Pancreas (tissue), 10 donors: ENCODE measurements at regions not wholly inside any gene's neighbourhood (a gene's known extent, or its start where the extent isn't known, plus 50 kb on each side); places are given as distances from the start of the nearest gene placed in this dataset.

ENCODE experiments used
- ATAC-seq, 4 donors: fragments of 200-7000 bp; cut with Tn5 transposase; one replicate each; pipeline versions ENCODE4 v1.8.0 to v1.9.1; 2020; ENCODE audit warnings: mild to moderate bottlenecking in 4 of 4, moderate library complexity in 4 of 4
- DNase-seq, 6 donors: peaks; one replicate each; pipeline ENCODE4 v3.0.0-alpha.2; 2020
- FAIRE-seq: peaks from 2 replicates; lab custom pipeline; 2012; peaks lifted over from hg19 to GRCh38; lab: Jason Lieb, UNC
- H3K27ac ChIP-seq, 4 donors: fragments of 200-600 bp; sonication (generic); 1 replicate in 3 of 4; 2 replicates in 1 of 4; pipeline versions ENCODE4 v1.5.0 to v1.8.0; 2020
- H3K27me3 ChIP-seq, 4 donors: fragments of 200-600 bp; one replicate each; pipeline ENCODE4 v1.8.0; 2021
- H3K36me3 ChIP-seq, 3 donors: fragments of 200-600 bp; sonication (generic) in 1 of 3; one replicate each; pipeline versions ENCODE4 v1.5.0 to v1.8.0; 2020 to 2021
- H3K4me1 ChIP-seq, 3 donors: fragments of 200-600 bp; one replicate each; pipeline ENCODE4 v1.8.0; 2021
- H3K4me3 ChIP-seq, 4 donors: fragments of 200-600 bp; sonication (generic) in 2 of 4; one replicate each; pipeline versions ENCODE4 v1.5.0 to v1.8.0; 2020 to 2021
- H3K9me3 ChIP-seq, 4 donors: fragments of 200-600 bp; one replicate each; pipeline ENCODE4 v1.8.0; 2021
- CTCF ChIP-seq, 4 donors: fragments of 200-600 bp; sonication (generic) in 3 of 4; IDR thresholded peaks; one replicate each; pipeline versions ENCODE4 v1.5.0 to v1.8.0; 2021; ENCODE audit warnings: antibody characterized with exemption in 4 of 4
- WGBS, 2 donors: extraction: QIAGEN DNeasy Blood & Tissue Kit; methylation state at CpG; one replicate each; pipeline ENCODE4 v1.1.7; 2013; 5-methylcytosine and 5-hydroxymethylcytosine counted together
- intact Hi-C, 3 donors: fragments of 100-400 bp; cut with DNase I; formaldehyde crosslinking; loops; one replicate each; pipeline versions ENCODE4 v1.11.1 to v1.14.2; 2022
- donor health status: healthy with polysubstance abuse.
- donor health status: DM: no; HTN: no; CAD: no; lungs with moderate emphysema.
- donor health status: DM: no; HTN: no; CAD: no.
- donor health status: control.
- donor health status: control.
- donor health status: Bipolar disorder and iron deficiency.
- donor health status: DM: yes; HTN: yes; CAD: no.
- donor health status: DM: no; HTN: no; CAD: no.
- donor health status: DM: no; HTN: no; CAD: no.
- donor health status: DM: yes; HTN: yes; CAD: no.

DNA sequence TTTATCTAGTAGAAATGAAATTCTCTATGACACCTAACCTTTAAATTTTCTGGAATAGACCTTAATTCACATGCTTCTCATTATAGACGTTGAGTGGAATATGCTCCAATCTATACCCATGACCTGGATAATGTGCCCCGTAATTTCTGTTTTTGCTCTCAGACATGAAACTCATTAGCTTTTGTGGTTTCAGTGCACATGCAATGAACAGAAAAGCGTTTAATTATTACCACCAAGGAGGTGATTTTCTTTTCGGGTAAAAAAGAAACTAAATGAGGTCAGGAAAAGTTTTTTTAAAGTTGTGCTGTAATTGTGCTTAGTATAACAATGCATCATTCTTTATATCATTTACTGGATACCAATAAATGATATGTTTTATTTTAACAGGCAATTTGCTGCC, 1703.9 kb upstream of the TENM3 start:
- TF ChIP-seq CTCF (IDR thresholded peaks at IDR 0.05), result no peak
- 42 to 51% methylated on average over 4 of the region's 4 CpGs for WGBS, 2 donors
- Histone ChIP-seq H3K9me3 (no peaks in the 10 kb centered on the region), H3K4me3 (no peak overlapping the region), H3K4me1 (no peaks in the 10 kb centered on the region), H3K27ac (no peak overlapping the region), H3K36me3 (no peaks in the 10 kb centered on the region), H3K27me3 (no peaks in the 10 kb centered on the region)
- intact Hi-C loops, result no loop called here
- ATAC-seq (no peak), FAIRE-seq (no peak), DNase-seq (no peak)

DNA sequence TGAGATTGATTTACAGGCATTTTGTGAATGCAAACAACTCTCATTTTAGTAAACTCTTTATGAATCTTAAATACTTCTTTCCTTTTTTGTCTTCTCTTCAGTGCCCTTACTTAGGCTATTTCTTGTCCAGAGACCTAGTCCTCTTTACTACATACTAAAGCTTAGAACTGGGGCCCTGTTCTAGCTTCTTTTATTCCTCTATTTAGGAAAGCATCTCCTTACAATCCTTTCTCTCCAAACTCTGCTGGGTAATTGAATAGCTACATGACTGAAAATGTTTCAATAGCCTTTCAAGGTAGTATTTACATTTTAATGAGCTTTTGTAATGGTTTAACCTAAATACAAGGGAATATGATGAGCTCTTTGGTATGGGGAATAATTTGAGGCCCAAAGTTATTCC, 1701.5 kb upstream of the TENM3 start:
- no peaks in the 10 kb centered on the region for H3K36me3 ChIP-seq
- no peaks in the 10 kb centered on the region for H3K9me3 ChIP-seq
- ATAC-seq, result no peak
- H3K27ac ChIP-seq, result no peak overlapping the region
- no peaks in the 10 kb centered on the region for H3K27me3 ChIP-seq
- intact Hi-C loops, result no loop called here
- FAIRE-seq, result no peak
- H3K4me3 ChIP-seq, result no peak overlapping the region
- no peaks in the 10 kb centered on the region for H3K4me1 ChIP-seq
- no peak for TF ChIP-seq CTCF (IDR thresholded peaks at IDR 0.05)
- DNase-seq, result no peak

DNA sequence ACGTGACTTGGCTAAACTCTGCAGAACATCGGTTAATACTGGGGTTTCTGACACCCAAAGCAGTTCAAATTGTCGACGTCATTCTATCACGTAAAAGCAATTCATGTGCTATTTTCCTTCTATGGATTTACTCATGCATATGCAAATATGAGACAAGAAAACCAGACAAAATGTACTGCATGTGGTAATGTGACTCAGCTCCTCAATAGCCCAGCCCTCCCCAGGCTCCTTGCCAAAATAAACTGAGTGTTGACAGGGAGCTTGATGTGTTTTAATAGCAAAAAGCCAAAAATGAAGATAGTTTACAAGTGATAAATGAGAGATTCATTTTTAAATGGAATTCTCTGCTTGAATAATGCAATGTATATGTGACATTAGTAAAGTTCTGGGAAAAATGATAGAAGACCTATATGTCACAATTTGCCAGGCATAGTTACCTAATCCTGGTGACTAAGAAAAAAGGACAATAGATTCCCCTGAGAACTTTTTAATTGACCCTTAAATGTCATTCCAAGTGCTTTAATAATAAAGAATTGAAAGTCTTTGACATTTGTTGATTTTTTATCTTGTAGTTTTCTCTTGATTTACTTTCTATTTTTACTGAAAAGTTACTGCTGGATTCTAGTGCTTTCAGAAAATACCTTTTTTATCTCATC, 1700.6 kb upstream of the TENM3 start:
- Histone ChIP-seq H3K4me1 (no peaks in the 10 kb centered on the region), H3K9me3 (no peaks in the 10 kb centered on the region), H3K36me3 (no peaks in the 10 kb centered on the region), H3K4me3 (no peak overlapping the region), H3K27me3 (no peaks in the 10 kb centered on the region), H3K27ac (no peak overlapping the region)
- DNase-seq (no peak), ATAC-seq (no peak), FAIRE-seq (no peak)
- intact Hi-C loops, result no loop called here
- TF ChIP-seq CTCF (IDR thresholded peaks at IDR 0.05), result no peak
- 50 to 53% methylated on average over 5 of the region's 5 CpGs for WGBS, 2 donors

DNA sequence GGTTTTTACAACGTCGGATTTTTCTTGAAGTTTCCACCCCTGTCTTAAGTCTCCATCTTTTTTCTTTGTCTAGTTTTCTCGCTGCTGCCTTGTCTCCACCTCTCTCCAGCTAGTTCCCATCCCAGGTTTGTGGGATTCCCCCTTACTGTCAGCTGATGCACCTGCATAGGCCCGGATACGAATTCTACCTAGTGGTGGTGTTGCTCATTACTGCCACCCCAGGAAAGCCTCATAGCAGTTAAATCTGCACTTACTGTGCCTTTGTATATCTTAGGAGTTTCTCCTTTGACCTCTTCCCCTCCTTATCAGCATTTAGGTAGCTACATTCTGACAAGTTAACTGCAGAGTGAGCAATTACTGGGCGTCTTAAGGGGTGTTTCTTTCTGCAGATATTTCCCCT, 1693.1 kb upstream of the TENM3 start:
- Histone ChIP-seq H3K9me3 (no peaks in the 10 kb centered on the region), H3K27me3 (no peaks in the 10 kb centered on the region), H3K36me3 (no peaks in the 10 kb centered on the region), H3K4me1 (no peaks in the 10 kb centered on the region), H3K27ac (no peak overlapping the region), H3K4me3 (no peak overlapping the region)
- intact Hi-C loops, result no loop called here
- FAIRE-seq (no peak), DNase-seq (no peak), ATAC-seq (no peak)
- TF ChIP-seq CTCF (IDR thresholded peaks at IDR 0.05), result no peak
- WGBS, 2 donors, result 54 to 92% methylated on average over 6 of the region's 6 CpGs

DNA sequence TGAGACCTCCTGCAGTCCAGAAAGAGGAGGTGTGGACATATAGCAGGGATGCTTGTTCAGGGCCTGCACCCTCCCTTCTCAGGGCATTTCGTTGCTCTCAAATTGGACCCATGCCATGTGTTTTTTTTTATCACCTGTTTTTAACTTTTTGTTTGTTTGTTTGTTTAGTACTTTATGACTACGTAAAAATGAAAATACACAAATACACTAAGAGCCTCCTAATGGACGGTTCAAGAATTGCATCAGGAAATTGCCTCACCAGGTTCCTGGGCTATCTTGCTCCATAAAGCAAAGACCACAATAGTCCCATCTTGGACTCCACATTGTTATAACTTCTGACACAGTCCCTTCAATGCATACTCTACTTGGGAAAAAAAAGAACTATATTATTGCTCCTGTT, 1685.9 kb upstream of the TENM3 start:
- no peak for DNase-seq
- WGBS, 2 donors, result 48 to 69% methylated on average over 3 of the region's 3 CpGs
- intact Hi-C loops, result no loop called here
- TF ChIP-seq CTCF (IDR thresholded peaks at IDR 0.05), result no peak
- Histone ChIP-seq H3K27ac (no peak overlapping the region), H3K4me3 (no peak overlapping the region), H3K4me1 (no peaks in the 10 kb centered on the region), H3K36me3 (no peaks in the 10 kb centered on the region), H3K27me3 (no peaks in the 10 kb centered on the region), H3K9me3 (no peaks in the 10 kb centered on the region)
- no peak for FAIRE-seq
- no peak for ATAC-seq
